ENCODE measurements at regions not wholly inside any gene's neighbourhood (a gene's known extent, or its start where the extent isn't known, plus 50 kb on each side); places are given as distances from the start of the nearest gene placed in this dataset.

DNA sequence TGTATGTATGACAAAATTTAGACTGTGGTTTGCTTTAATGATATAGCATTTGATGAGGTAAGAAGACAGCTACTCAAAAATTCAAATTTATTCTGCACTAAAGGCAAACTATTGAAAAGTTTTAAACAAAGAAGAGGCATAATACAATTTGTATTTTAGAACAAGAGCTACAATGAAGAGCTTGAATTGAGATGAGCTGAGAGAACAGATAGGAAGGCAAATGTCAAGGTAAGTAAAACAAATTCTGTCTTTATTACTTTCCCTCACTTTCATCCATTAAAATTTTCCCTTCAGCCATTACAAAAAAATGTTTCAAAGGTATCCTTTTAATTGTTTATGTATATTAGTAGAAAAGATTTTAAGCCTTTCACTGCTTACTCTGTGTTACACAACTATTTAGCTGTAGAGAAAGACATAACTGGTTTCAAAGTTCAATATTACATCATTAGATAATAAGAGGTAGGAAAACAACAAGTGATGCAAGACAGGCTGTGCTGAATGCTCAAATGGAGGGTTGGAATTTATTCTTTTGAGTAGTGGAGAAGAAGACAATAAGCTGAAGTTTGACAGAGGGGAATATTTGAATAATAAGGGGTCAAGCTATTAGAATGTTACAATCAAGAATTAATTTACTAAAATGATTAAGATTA lies 1334.1 kb downstream of the FSCB start:
- DNase-seq = no peak
- Histone ChIP-seq H3K4me1 (ENCODE audit: control insufficient read depth, low read depth, low read length) (no peaks in the 10 kb centered on the region), H3K4ac (ENCODE audit: low read depth, low read length) (no peak overlapping the region), H3K4me3 (ENCODE audit: low read length) (no peak overlapping the region), H2AK5ac (ENCODE audit: low read length) (no peak overlapping the region), H3K79me2 (ENCODE audit: control insufficient read depth, insufficient read depth, low read length) (no peaks in the 10 kb centered on the region), H3K36me3 (ENCODE audit: control insufficient read depth, insufficient read depth, low read length) (no peaks in the 10 kb centered on the region), H2BK120ac (ENCODE audit: low read depth, low read length) (no peak overlapping the region), H3K9ac (ENCODE audit: low read length) (no peak overlapping the region), H4K8ac (ENCODE audit: low read depth, low read length) (no peak overlapping the region), H3K56ac (ENCODE audit: low read length) (no peak overlapping the region), H3K23ac (ENCODE audit: low read length) (no peak overlapping the region), H3K79me1 (ENCODE audit: low read length) (no peaks in the 10 kb centered on the region), H3K18ac (ENCODE audit: low read length) (no peak overlapping the region), H2BK15ac (replicated peaks; ENCODE audit: low read depth) (no peak overlapping the region), H3K27ac (ENCODE audit: low read depth, low read length) (no peak overlapping the region), H3K4me2 (ENCODE audit: low read length) (no peak overlapping the region), H2BK5ac (ENCODE audit: low read length) (no peak overlapping the region), H4K5ac (ENCODE audit: low read length) (no peak overlapping the region), H3K27me3 (ENCODE audit: insufficient read depth, low read length, poor library complexity) (no peaks in the 10 kb centered on the region)

DNA sequence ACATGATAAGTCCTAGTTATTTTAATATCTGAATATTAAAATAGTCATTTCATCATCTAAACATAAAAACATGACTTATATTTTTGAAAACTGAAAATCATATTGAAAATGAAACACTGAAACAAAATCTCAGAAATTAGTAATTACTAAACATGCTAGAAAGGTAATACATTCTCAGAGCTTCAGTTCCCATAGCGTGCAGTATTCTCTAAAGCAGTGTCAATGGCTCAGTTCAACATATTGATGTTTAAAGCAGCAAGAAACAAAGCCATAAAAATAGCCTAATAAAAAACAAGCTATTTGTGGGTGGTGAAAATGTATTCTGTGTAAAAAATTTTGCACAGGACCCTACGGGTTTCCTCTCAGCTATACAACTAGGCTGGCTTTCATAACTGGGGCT lies 1337.4 kb downstream of the FSCB start:
- H2AK5ac ChIP-seq (ENCODE audit: low read length) = no peak overlapping the region
- no peak overlapping the region for H3K23ac ChIP-seq (ENCODE audit: low read length)
- no peak overlapping the region for H2BK15ac ChIP-seq (replicated peaks; ENCODE audit: low read depth)
- H4K8ac ChIP-seq (ENCODE audit: low read depth, low read length) = no peak overlapping the region
- H3K56ac ChIP-seq (ENCODE audit: low read length) = no peak overlapping the region
- DNase-seq = no peak
- H3K4me2 ChIP-seq (ENCODE audit: low read length) = no peak overlapping the region
- WGBS (ENCODE audit: extremely low coverage, insufficient coverage, low lambda C conversion rate) = no CpG with 5 or more reads among the region's 2 CpGs
- H3K4me1 ChIP-seq (ENCODE audit: control insufficient read depth, low read depth, low read length) = no peaks in the 10 kb centered on the region
- no peak overlapping the region for H3K18ac ChIP-seq (ENCODE audit: low read length)
- no peaks in the 10 kb centered on the region for H3K79me1 ChIP-seq (ENCODE audit: low read length)
- H3K4ac ChIP-seq (ENCODE audit: low read depth, low read length) = no peak overlapping the region
- H3K36me3 ChIP-seq (ENCODE audit: control insufficient read depth, insufficient read depth, low read length) = no peaks in the 10 kb centered on the region
- H3K27me3 ChIP-seq (ENCODE audit: insufficient read depth, low read length, poor library complexity) = no peaks in the 10 kb centered on the region
- H3K9ac ChIP-seq (ENCODE audit: low read length) = no peak overlapping the region
- no peak overlapping the region for H2BK5ac ChIP-seq (ENCODE audit: low read length)
- H3K27ac ChIP-seq (ENCODE audit: low read depth, low read length) = no peak overlapping the region
- H3K79me2 ChIP-seq (ENCODE audit: control insufficient read depth, insufficient read depth, low read length) = no peaks in the 10 kb centered on the region
- H2BK120ac ChIP-seq (ENCODE audit: low read depth, low read length) = no peak overlapping the region
- H4K5ac ChIP-seq (ENCODE audit: low read length) = no peak overlapping the region
- no peak overlapping the region for H3K4me3 ChIP-seq (ENCODE audit: low read length)

DNA sequence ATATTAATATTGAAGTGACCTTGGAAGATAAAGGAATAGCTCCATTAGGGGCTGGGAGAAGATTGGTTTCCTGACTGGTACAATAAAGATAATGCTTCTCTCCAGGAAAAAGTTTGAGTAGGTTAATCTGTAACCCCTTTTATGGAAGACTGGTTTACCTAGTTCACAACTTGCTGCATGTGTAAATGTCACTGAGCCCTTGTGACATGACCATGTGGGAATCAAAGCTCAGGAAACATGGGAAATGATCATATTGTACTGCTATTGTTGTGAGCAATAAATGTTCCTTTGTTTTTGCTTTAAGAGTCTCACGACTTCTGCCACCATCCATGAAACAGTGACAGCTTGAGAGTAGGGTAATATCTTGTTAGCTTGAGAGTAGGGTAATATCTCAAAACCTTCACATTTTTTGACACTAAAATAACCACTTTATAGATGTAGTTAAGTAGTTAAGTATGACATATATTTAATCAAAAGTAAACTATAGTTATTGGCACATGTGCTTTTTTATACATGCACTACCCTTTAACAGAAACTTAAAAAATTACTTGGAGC lies 1338.6 kb downstream of the FSCB start:
- WGBS (ENCODE audit: extremely low coverage, insufficient coverage, low lambda C conversion rate) = no CpG with 5 or more reads among the region's 1 CpG
- H4K8ac ChIP-seq (ENCODE audit: low read depth, low read length) = no peak overlapping the region
- H4K5ac ChIP-seq (ENCODE audit: low read length) = no peak overlapping the region
- H2AK5ac ChIP-seq (ENCODE audit: low read length) = no peak overlapping the region
- H3K4me2 ChIP-seq (ENCODE audit: low read length) = no peak overlapping the region
- H3K18ac ChIP-seq (ENCODE audit: low read length) = no peak overlapping the region
- no peak overlapping the region for H3K56ac ChIP-seq (ENCODE audit: low read length)
- H3K79me1 ChIP-seq (ENCODE audit: low read length) = no peaks in the 10 kb centered on the region
- H2BK5ac ChIP-seq (ENCODE audit: low read length) = no peak overlapping the region
- no peaks in the 10 kb centered on the region for H3K27me3 ChIP-seq (ENCODE audit: insufficient read depth, low read length, poor library complexity)
- DNase-seq = no peak
- H3K36me3 ChIP-seq (ENCODE audit: control insufficient read depth, insufficient read depth, low read length) = no peaks in the 10 kb centered on the region
- H3K23ac ChIP-seq (ENCODE audit: low read length) = no peak overlapping the region
- no peak overlapping the region for H3K4ac ChIP-seq (ENCODE audit: low read depth, low read length)
- no peak overlapping the region for H3K27ac ChIP-seq (ENCODE audit: low read depth, low read length)
- H3K4me3 ChIP-seq (ENCODE audit: low read length) = no peak overlapping the region
- H2BK120ac ChIP-seq (ENCODE audit: low read depth, low read length) = no peak overlapping the region
- no peak overlapping the region for H3K9ac ChIP-seq (ENCODE audit: low read length)
- no peaks in the 10 kb centered on the region for H3K79me2 ChIP-seq (ENCODE audit: control insufficient read depth, insufficient read depth, low read length)
- H3K4me1 ChIP-seq (ENCODE audit: control insufficient read depth, low read depth, low read length) = no peaks in the 10 kb centered on the region
- no peak overlapping the region for H2BK15ac ChIP-seq (replicated peaks; ENCODE audit: low read depth)

GRCh38 chr14:43166163-43166562 lies 1340.9 kb downstream of the FSCB start:
- no CpG with 5 or more reads among the region's 2 CpGs for WGBS (ENCODE audit: extremely low coverage, insufficient coverage, low lambda C conversion rate)
- DNase-seq = no peak
- Histone ChIP-seq H3K4ac (ENCODE audit: low read depth, low read length) (no peak overlapping the region), H3K56ac (ENCODE audit: low read length) (no peak overlapping the region), H3K27ac (ENCODE audit: low read depth, low read length) (no peak overlapping the region), H3K4me1 (ENCODE audit: control insufficient read depth, low read depth, low read length) (no peaks in the 10 kb centered on the region), H4K8ac (ENCODE audit: low read depth, low read length) (no peak overlapping the region), H3K4me3 (ENCODE audit: low read length) (no peak overlapping the region), H2BK15ac (replicated peaks; ENCODE audit: low read depth) (no peak overlapping the region), H3K79me2 (ENCODE audit: control insufficient read depth, insufficient read depth, low read length) (no peaks in the 10 kb centered on the region), H3K18ac (ENCODE audit: low read length) (no peak overlapping the region), H3K79me1 (ENCODE audit: low read length) (no peaks in the 10 kb centered on the region), H3K23ac (ENCODE audit: low read length) (no peak overlapping the region), H3K36me3 (ENCODE audit: control insufficient read depth, insufficient read depth, low read length) (no peaks in the 10 kb centered on the region), H3K4me2 (ENCODE audit: low read length) (no peak overlapping the region), H2AK5ac (ENCODE audit: low read length) (no peak overlapping the region), H2BK120ac (ENCODE audit: low read depth, low read length) (no peak overlapping the region), H4K5ac (ENCODE audit: low read length) (no peak overlapping the region), H2BK5ac (ENCODE audit: low read length) (no peak overlapping the region), H3K9ac (ENCODE audit: low read length) (no peak overlapping the region), H3K27me3 (ENCODE audit: insufficient read depth, low read length, poor library complexity) (no peaks in the 10 kb centered on the region)

DNA sequence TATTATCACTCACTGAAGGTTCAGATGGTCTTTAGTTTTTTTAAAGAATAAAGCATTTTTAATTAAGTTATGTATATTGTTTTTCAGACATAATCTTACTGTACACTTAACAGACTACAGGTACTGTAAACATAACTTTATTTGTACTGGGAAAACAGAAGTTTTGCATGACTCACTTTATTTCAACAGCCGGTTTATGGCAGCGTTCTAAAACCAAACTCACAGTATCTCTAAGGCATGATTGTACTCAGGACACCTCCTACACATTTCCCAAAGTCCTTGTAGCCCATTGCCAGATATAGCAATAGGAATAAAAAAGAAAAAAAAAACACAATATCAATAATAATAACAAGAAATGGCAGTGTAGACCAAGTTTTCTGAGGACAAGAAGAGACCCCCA lies 1341.4 kb downstream of the FSCB start:
- H3K79me1 ChIP-seq (ENCODE audit: low read length) = no peaks in the 10 kb centered on the region
- no peak overlapping the region for H3K4me3 ChIP-seq (ENCODE audit: low read length)
- no peak overlapping the region for H3K27ac ChIP-seq (ENCODE audit: low read depth, low read length)
- no peaks in the 10 kb centered on the region for H3K36me3 ChIP-seq (ENCODE audit: control insufficient read depth, insufficient read depth, low read length)
- H3K18ac ChIP-seq (ENCODE audit: low read length) = no peak overlapping the region
- H3K56ac ChIP-seq (ENCODE audit: low read length) = no peak overlapping the region
- H3K9ac ChIP-seq (ENCODE audit: low read length) = no peak overlapping the region
- no peak overlapping the region for H2BK120ac ChIP-seq (ENCODE audit: low read depth, low read length)
- H3K23ac ChIP-seq (ENCODE audit: low read length) = no peak overlapping the region
- no peaks in the 10 kb centered on the region for H3K79me2 ChIP-seq (ENCODE audit: control insufficient read depth, insufficient read depth, low read length)
- no peaks in the 10 kb centered on the region for H3K27me3 ChIP-seq (ENCODE audit: insufficient read depth, low read length, poor library complexity)
- H4K8ac ChIP-seq (ENCODE audit: low read depth, low read length) = no peak overlapping the region
- no peak overlapping the region for H2BK15ac ChIP-seq (replicated peaks; ENCODE audit: low read depth)
- H3K4me1 ChIP-seq (ENCODE audit: control insufficient read depth, low read depth, low read length) = no peaks in the 10 kb centered on the region
- no peak overlapping the region for H3K4me2 ChIP-seq (ENCODE audit: low read length)
- H4K5ac ChIP-seq (ENCODE audit: low read length) = no peak overlapping the region
- H2BK5ac ChIP-seq (ENCODE audit: low read length) = no peak overlapping the region
- WGBS (ENCODE audit: extremely low coverage, insufficient coverage, low lambda C conversion rate) = no CpG with 5 or more reads among the region's 2 CpGs
- H2AK5ac ChIP-seq (ENCODE audit: low read length) = no peak overlapping the region
- H3K4ac ChIP-seq (ENCODE audit: low read depth, low read length) = no peak overlapping the region
- no peak for DNase-seq

- H3K23ac ChIP-seq (ENCODE audit: low read length) = no peak overlapping the region
- no peaks in the 10 kb centered on the region for H3K36me3 ChIP-seq (ENCODE audit: control insufficient read depth, insufficient read depth, low read length)
- no peak overlapping the region for H2BK120ac ChIP-seq (ENCODE audit: low read depth, low read length)
- H3K79me1 ChIP-seq (ENCODE audit: low read length) = no peaks in the 10 kb centered on the region
- H3K27me3 ChIP-seq (ENCODE audit: insufficient read depth, low read length, poor library complexity) = no peaks in the 10 kb centered on the region
- no peak overlapping the region for H3K4ac ChIP-seq (ENCODE audit: low read depth, low read length)
- H3K4me2 ChIP-seq (ENCODE audit: low read length) = no peak overlapping the region
- no peak overlapping the region for H3K4me3 ChIP-seq (ENCODE audit: low read length)
- no peaks in the 10 kb centered on the region for H3K4me1 ChIP-seq (ENCODE audit: control insufficient read depth, low read depth, low read length)
- H4K8ac ChIP-seq (ENCODE audit: low read depth, low read length) = no peak overlapping the region
- H3K79me2 ChIP-seq (ENCODE audit: control insufficient read depth, insufficient read depth, low read length) = no peaks in the 10 kb centered on the region
- H2AK5ac ChIP-seq (ENCODE audit: low read length) = no peak overlapping the region
- H3K9ac ChIP-seq (ENCODE audit: low read length) = no peak overlapping the region
- H3K18ac ChIP-seq (ENCODE audit: low read length) = no peak overlapping the region
- no CpG with 5 or more reads among the region's 3 CpGs for WGBS (ENCODE audit: extremely low coverage, insufficient coverage, low lambda C conversion rate)
- DNase-seq = no peak
- no peak overlapping the region for H3K56ac ChIP-seq (ENCODE audit: low read length)
- no peak overlapping the region for H3K27ac ChIP-seq (ENCODE audit: low read depth, low read length)
- no peak overlapping the region for H2BK15ac ChIP-seq (replicated peaks; ENCODE audit: low read depth)
- H2BK5ac ChIP-seq (ENCODE audit: low read length) = no peak overlapping the region
- no peak overlapping the region for H4K5ac ChIP-seq (ENCODE audit: low read length)
These were observed 1345.6 kb downstream of the FSCB start for GRCh38 chr14:43161477-43161876.
